Psoas muscle (tissue), 7 donors: ENCODE measurements at regions not wholly inside any gene's neighbourhood (a gene's known extent, or its start where the extent isn't known, plus 50 kb on each side); places are given as distances from the start of the nearest gene placed in this dataset.

ENCODE experiments used
- ATAC-seq, 4 donors: fragments of 200-7000 bp; cut with Tn5 transposase; one replicate each; pipeline ENCODE4 v1.9.1; 2020; ENCODE audit warnings: moderate library complexity in 3 of 4, mild to moderate bottlenecking in 2 of 4
- DNase-seq, 2 donors: peaks; one replicate each; pipeline ENCODE4 v3.0.0-alpha.2; 2020
- H3K27ac ChIP-seq: fragments of 200-600 bp; one replicate; pipeline ENCODE4 v1.8.0; 2022
- H3K27me3 ChIP-seq, 3 donors: fragments of 200-600 bp in 1 of 3; one replicate each; pipeline versions ENCODE4 v1.6.1 to v1.8.0; 2013 to 2022; ENCODE audit warnings: low read length in 2 of 3, mild to moderate bottlenecking in 2 of 3, moderate library complexity in 1 of 3; ENCODE audit not compliant: insufficient read depth in 3 of 3
- H3K36me3 ChIP-seq, 2 donors: fragments of 200-600 bp in 1 of 2; one replicate each; pipeline versions ENCODE4 v1.6.1 to v1.8.0; 2013 to 2022; ENCODE audit warnings: low read depth in 1 of 2, mild to moderate bottlenecking in 1 of 2, moderate library complexity in 1 of 2; ENCODE audit not compliant: insufficient read depth in 1 of 2
- H3K4me1 ChIP-seq: fragments of 200-600 bp; one replicate; pipeline ENCODE4 v1.8.0; 2022
- H3K4me3 ChIP-seq: fragments of 200-600 bp; one replicate; pipeline ENCODE4 v1.8.0; 2022; ENCODE audit warnings: mild to moderate bottlenecking
- H3K9me3 ChIP-seq: fragments of 200-600 bp; one replicate; pipeline ENCODE4 v1.8.0; 2022
- WGBS, 3 donors: extraction: QIAGEN DNeasy Blood & Tissue Kit; methylation state at CpG; one replicate each; pipeline versions ENCODE4 v1.1.6 to v1.1.7; 2013; 5-methylcytosine and 5-hydroxymethylcytosine counted together
- intact Hi-C, 2 donors: fragments of 100-400 bp; cut with DNase I; formaldehyde crosslinking; loops; one replicate each; pipeline versions ENCODE4 v1.11.0 to v1.14.2; 2022
- TF ChIP-seq, protein P1 (sequence below): fragments of 200-600 bp; IDR thresholded peaks from one replicate; pipeline ENCODE4 v1.8.0; 2022; ENCODE audit warnings: antibody characterized with exemption
- donor health status: healthy with polysubstance abuse.
- donor health status: DM: no; HTN: no; CAD: no; lungs with moderate emphysema.
- donor health status: Bipolar disorder and iron deficiency.
- donor health status: healthy.
- donor health status: DM: yes; HTN: yes; CAD: no.
- donor health status: DM: no; HTN: no; CAD: no.
- donor health status: DM: yes; HTN: yes; CAD: no.

DNA sequence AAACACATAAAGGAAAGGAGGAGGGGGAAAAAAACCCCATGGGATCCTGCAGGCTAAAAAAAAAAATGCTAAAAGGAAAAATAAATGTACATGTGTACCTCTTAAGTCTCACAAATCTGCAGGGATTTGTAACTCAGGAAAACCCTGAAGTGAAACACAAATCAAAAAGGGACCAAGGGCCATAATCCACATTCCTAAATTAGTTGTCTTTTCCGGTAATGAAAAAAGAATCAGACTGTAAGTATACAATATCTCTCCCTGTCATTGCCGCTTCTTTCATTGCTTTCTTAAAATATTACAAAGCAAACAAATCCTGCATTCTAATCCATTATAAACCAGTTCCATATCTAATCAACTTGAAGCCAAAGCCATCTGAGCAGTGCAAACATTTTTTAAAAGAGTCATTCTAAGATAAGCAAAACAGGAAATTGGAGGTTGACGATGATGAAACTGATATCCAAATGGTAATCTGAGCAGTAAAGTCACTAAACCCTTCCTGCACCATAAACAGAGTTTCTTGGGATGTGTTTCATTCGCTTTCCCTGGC is 58.7 kb upstream of the SIM2 start:
- H3K27ac ChIP-seq, result no peak overlapping the region
- intact Hi-C loops, result no loop called here
- no peaks in the 10 kb centered on the region for H3K36me3 ChIP-seq
- DNase-seq (no peak), ATAC-seq (no peak)
- WGBS, 3 donors, result 11 to 16% (median 14%) methylated on average over 4 of the region's 4 CpGs
- H3K4me3 ChIP-seq, result no peak overlapping the region
- peaks cover 0 to 17% (median 11%) of the 10 kb centered on the region in 3 donors for H3K27me3 ChIP-seq
- H3K9me3 ChIP-seq, result peaks cover 16% of the 10 kb centered on the region
- H3K4me1 ChIP-seq, result no peaks in the 10 kb centered on the region
- TF ChIP-seq, protein P1, sequence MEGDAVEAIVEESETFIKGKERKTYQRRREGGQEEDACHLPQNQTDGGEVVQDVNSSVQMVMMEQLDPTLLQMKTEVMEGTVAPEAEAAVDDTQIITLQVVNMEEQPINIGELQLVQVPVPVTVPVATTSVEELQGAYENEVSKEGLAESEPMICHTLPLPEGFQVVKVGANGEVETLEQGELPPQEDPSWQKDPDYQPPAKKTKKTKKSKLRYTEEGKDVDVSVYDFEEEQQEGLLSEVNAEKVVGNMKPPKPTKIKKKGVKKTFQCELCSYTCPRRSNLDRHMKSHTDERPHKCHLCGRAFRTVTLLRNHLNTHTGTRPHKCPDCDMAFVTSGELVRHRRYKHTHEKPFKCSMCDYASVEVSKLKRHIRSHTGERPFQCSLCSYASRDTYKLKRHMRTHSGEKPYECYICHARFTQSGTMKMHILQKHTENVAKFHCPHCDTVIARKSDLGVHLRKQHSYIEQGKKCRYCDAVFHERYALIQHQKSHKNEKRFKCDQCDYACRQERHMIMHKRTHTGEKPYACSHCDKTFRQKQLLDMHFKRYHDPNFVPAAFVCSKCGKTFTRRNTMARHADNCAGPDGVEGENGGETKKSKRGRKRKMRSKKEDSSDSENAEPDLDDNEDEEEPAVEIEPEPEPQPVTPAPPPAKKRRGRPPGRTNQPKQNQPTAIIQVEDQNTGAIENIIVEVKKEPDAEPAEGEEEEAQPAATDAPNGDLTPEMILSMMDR, result no peak

DNA sequence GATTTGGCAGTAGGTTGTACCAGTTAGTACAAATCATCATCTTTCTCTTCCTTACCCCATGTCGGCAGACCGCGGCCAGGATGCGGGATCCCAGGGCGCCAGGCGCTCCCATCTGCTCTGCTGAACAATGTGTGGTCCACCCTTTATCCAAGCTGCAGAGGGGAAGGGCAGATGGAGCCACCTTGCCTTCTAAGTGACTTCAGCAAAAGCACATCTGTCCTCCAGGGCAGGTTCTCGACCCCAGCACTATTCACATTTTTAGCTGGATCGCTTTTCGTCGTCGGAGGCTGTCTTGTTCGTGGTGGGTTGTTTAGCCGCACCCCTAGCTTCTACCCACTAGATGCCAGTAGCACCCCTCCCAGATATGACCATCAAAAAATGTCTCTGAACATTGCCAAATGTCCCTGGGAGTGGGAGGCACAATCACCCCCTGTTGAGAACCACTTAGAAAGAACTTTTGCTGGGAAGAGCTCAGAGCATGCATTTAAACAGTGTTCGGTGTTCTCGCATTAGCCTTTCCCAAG is 58.1 kb upstream of the SIM2 start:
- no peak overlapping the region for H3K27ac ChIP-seq
- H3K4me3 ChIP-seq, result no peak overlapping the region
- no peaks in the 10 kb centered on the region for H3K4me1 ChIP-seq
- no peak for DNase-seq
- 24 to 31% (median 30%) methylated on average over 15 of the region's 15 CpGs for WGBS, 3 donors
- no peak for ATAC-seq
- H3K27me3 ChIP-seq, result peaks cover 0 to 17% (median 11%) of the 10 kb centered on the region in 3 donors
- H3K36me3 ChIP-seq, result no peaks in the 10 kb centered on the region
- TF ChIP-seq, protein P1, result no peak
- intact Hi-C loops, result no loop called here
- peaks cover 14% of the 10 kb centered on the region for H3K9me3 ChIP-seq

DNA sequence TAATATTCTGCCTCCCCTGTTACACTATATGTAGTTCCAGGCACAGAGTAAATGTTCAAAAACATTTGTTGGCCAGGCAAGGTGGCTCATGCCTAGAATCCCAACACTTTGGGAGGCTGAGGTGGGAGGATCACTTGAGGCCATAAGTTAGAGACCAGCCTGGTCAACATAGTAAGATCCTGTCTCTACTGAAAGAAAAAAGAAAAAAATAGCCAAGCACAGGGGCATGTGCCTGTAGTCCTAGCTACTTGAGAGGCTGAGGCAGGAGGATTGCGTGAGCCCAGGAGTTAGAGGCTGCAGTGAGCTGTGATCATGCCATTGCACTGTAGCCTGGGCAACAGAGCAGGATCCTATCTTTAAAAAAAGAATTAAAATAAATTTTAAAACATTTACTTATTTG is 57.6 kb upstream of the SIM2 start:
- 98 to 100% (median 100%) methylated on average over 1 of the region's 1 CpG for WGBS, 3 donors
- intact Hi-C loops, result no loop called here
- TF ChIP-seq, protein P1, result no peak

DNA sequence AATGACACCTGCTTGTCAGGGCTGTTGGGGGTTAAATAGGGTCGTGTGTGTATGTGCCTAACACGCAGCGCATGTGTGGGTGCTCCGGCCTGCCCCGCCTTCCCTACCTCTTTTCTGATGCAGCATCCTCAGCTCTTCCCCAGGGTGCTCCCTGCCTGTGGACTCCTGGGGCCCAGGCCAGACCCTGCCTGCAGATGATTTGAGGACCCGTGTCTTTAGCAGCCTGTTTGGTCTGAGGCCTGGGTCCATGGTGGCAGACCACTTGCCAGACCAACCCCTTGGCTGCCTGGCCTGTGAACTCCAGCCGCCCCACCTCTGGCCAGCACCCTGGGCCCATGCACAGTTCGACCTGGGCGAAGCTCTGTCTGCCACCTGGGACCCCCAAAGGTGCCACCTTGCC is 57.0 kb upstream of the SIM2 start:
- Histone ChIP-seq H3K36me3 (no peaks in the 10 kb centered on the region), H3K27ac (no peak overlapping the region), H3K4me1 (no peaks in the 10 kb centered on the region), H3K4me3 (no peak overlapping the region), H3K27me3 (peaks cover 0 to 22% (median 11%) of the 10 kb centered on the region in 3 donors), H3K9me3 (peaks cover 3% of the 10 kb centered on the region)
- TF ChIP-seq, protein P1, result no peak
- 82 to 91% (median 89%) methylated on average over 9 of the region's 9 CpGs for WGBS, 3 donors
- DNase-seq (no peak), ATAC-seq (no peak)
- intact Hi-C loops, result no loop called here

More for the DNA sequence above, 57.6 kb upstream of the SIM2 start:
- DNase-seq (no peak), ATAC-seq (no peak)
- H3K9me3 ChIP-seq, result peaks cover 9% of the 10 kb centered on the region
- no peak overlapping the region for H3K4me3 ChIP-seq
- peaks cover 0 to 17% (median 11%) of the 10 kb centered on the region in 3 donors for H3K27me3 ChIP-seq
- no peaks in the 10 kb centered on the region for H3K4me1 ChIP-seq
- H3K27ac ChIP-seq, result no peak overlapping the region
- H3K36me3 ChIP-seq, result no peaks in the 10 kb centered on the region

DNA sequence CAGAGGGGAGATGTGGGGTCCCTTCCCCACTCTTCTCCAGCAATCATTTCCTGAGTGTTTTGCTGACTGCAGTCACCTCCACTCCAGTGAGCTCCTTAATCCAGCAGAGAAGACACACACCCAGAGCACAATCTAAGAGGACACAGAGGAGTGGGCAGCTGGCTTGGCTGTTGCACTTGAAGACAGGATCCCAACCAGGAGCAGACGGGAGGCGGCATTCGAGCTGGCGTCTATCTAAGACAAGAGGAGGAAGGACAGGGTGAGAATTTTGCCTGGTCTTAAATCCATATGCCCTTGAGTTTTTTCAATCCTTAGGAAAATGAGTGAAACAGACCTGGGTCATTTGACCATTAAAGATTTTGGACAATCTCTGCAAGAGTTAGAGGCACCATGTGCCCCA is 56.1 kb upstream of the SIM2 start:
- Histone ChIP-seq H3K27me3 (peaks cover 0 to 29% (median 13%) of the 10 kb centered on the region in 3 donors), H3K9me3 (no peaks in the 10 kb centered on the region), H3K36me3 (no peaks in the 10 kb centered on the region), H3K27ac (no peak overlapping the region), H3K4me3 (no peak overlapping the region), H3K4me1 (no peaks in the 10 kb centered on the region)
- intact Hi-C loops, result no loop called here
- TF ChIP-seq, protein P1, result no peak
- DNase-seq (no peak), ATAC-seq (no peak)
- WGBS, 3 donors, result 78 to 91% (median 87%) methylated on average over 4 of the region's 4 CpGs
